ENCODE measurements at regions not wholly inside any gene's neighbourhood (a gene's known extent, or its start where the extent isn't known, plus 50 kb on each side); places are given as distances from the start of the nearest gene placed in this dataset.

DNA sequence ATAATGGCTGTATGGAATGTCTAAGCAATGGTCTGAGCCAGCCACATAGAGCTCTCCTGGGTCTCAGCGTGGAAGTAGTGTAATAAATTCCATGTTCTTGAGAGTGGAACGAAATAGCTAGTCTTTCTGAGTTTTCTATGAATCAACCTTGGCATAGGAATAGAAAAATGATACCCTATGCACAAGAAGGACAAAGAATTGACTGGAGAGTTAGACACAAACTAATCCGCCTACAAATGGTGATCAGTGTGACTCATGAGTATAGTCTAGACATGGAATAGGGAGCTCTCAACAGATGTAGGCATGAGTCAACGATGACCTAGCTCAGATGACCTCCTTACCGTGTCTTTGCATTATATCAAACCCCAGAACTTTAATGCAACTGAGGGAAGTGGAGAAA is 256.8 kb upstream of the GRIN3A start:
- Mint-ChIP-seq H3K36me3 (ENCODE audit: low read depth) (no peaks in the 10 kb centered on the region), H3K4me3 (ENCODE audit: unreplicated experiment) (no peak overlapping the region), H3K9me3 (ENCODE audit: low read depth) (no peaks in the 10 kb centered on the region), H3K4me1 (ENCODE audit: low read depth) (no peaks in the 10 kb centered on the region), H3K27me3 (ENCODE audit: low read depth) (no peaks in the 10 kb centered on the region), H3K27ac (ENCODE audit: unreplicated experiment) (no peak overlapping the region)
- TF ChIP-seq, protein P1, sequence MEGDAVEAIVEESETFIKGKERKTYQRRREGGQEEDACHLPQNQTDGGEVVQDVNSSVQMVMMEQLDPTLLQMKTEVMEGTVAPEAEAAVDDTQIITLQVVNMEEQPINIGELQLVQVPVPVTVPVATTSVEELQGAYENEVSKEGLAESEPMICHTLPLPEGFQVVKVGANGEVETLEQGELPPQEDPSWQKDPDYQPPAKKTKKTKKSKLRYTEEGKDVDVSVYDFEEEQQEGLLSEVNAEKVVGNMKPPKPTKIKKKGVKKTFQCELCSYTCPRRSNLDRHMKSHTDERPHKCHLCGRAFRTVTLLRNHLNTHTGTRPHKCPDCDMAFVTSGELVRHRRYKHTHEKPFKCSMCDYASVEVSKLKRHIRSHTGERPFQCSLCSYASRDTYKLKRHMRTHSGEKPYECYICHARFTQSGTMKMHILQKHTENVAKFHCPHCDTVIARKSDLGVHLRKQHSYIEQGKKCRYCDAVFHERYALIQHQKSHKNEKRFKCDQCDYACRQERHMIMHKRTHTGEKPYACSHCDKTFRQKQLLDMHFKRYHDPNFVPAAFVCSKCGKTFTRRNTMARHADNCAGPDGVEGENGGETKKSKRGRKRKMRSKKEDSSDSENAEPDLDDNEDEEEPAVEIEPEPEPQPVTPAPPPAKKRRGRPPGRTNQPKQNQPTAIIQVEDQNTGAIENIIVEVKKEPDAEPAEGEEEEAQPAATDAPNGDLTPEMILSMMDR (IDR thresholded peaks at IDR 0.05), result no peak
- DNase-seq (ENCODE audit: low spot score), result no peak

DNA sequence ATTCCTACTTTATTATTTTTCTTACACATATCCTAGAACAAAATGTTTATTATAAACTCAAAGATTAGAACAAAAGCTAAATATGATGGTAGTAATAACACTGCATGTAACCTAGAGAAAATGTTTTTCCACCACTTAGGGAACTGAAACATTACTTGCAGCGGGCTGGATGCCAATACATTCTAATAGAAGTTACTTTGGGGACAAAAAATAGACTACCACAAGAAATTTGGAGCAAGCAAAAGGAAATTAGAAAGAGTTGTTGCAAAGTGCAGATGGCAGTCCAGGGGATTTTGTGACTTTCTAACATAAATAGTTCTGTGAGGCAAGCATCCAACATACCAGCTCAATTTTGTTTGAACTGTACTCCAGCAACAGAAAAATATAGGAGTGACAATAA is 255.3 kb upstream of the GRIN3A start:
- no peak for DNase-seq (ENCODE audit: low spot score)
- Mint-ChIP-seq H3K36me3 (ENCODE audit: low read depth) (no peaks in the 10 kb centered on the region), H3K27ac (ENCODE audit: unreplicated experiment) (no peak overlapping the region), H3K27me3 (ENCODE audit: low read depth) (no peaks in the 10 kb centered on the region), H3K4me3 (ENCODE audit: unreplicated experiment) (no peak overlapping the region), H3K9me3 (ENCODE audit: low read depth) (no peaks in the 10 kb centered on the region), H3K4me1 (ENCODE audit: low read depth) (no peaks in the 10 kb centered on the region)
- TF ChIP-seq, protein P1 (IDR thresholded peaks at IDR 0.05), result no peak

DNA sequence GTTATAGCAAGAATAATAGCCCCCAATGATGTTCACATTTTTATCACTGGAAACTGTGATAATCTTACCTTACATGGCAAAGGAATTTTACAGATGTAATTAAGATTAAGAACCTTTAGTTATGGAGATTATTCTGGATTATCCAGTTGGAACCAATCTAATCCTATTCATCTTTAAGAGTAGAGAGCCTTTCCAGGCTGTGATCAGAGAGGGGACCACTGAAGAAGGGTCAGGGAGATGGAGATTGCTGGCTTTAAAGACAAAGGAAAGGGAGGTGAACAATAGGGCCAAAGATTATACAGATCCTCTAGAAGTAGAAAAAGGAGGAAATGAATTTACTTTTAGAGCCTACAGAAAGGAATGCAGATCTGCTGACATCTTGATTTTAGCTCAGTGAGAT is 253.5 kb upstream of the GRIN3A start:
- no peaks in the 10 kb centered on the region for H3K9me3 Mint-ChIP-seq (ENCODE audit: low read depth)
- H3K36me3 Mint-ChIP-seq (ENCODE audit: low read depth), result no peaks in the 10 kb centered on the region
- H3K27ac Mint-ChIP-seq (ENCODE audit: unreplicated experiment), result no peak overlapping the region
- H3K27me3 Mint-ChIP-seq (ENCODE audit: low read depth), result no peaks in the 10 kb centered on the region
- no peak overlapping the region for H3K4me3 Mint-ChIP-seq (ENCODE audit: unreplicated experiment)
- TF ChIP-seq, protein P1 (IDR thresholded peaks at IDR 0.05), result no peak
- no peak for DNase-seq (ENCODE audit: low spot score)
- H3K4me1 Mint-ChIP-seq (ENCODE audit: low read depth), result no peaks in the 10 kb centered on the region

DNA sequence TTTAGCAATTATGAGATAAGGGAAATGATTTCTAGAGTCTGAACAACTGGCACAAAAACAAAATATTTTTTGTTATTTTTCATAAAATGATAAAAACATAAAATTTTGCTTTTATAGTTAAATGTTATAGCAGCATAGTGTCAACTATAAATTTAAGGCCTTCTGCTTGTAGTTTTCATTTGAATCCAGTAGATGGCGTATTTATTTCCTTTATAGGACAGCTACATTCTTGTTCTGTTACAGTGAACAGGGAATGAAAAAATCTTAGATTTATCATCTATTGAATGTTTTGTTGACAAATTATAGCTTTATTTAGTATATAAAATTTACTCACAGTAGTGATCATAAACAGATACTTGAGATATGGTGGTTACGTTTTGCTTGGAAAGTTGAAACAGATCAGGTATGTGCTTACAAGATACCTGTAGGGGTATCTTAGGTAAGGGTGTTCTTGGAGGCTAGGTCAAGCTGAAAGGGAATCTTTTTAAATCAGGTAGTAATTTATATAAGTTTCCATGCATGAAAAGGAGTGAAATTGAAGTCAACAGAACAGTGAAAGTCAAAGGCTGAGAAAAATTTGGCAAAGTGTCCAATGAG is 239.3 kb upstream of the GRIN3A start:
- Mint-ChIP-seq H3K4me1 (ENCODE audit: low read depth) (no peaks in the 10 kb centered on the region), H3K36me3 (ENCODE audit: low read depth) (no peaks in the 10 kb centered on the region), H3K27me3 (ENCODE audit: low read depth) (peaks cover 16% of the 10 kb centered on the region), H3K27ac (ENCODE audit: unreplicated experiment) (no peak overlapping the region), H3K9me3 (ENCODE audit: low read depth) (no peaks in the 10 kb centered on the region), H3K4me3 (ENCODE audit: unreplicated experiment) (no peak overlapping the region)
- no peak for DNase-seq (ENCODE audit: low spot score)
- TF ChIP-seq, protein P1 (IDR thresholded peaks at IDR 0.05), result peak; percentile 90

DNA sequence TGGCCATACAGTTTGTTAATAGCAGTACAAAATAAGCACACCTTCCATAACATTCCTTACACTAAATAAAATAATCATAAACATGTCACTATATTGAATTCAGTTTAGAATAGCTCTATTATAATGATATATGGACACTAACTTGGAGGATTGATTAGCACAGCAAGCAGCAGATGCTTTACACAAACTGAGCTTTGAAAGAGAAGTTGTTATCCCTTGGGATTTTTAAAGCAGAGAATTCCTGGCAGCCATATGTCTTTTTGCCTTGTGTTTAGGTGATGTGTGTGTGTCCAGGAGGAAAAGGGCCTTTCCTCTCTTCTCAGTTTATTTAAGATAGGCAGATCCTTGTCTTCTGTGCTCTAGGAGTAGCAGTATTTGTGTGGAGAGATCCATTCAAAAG is 232.2 kb upstream of the GRIN3A start:
- no peaks in the 10 kb centered on the region for H3K36me3 Mint-ChIP-seq (ENCODE audit: low read depth)
- no peaks in the 10 kb centered on the region for H3K4me1 Mint-ChIP-seq (ENCODE audit: low read depth)
- no peaks in the 10 kb centered on the region for H3K9me3 Mint-ChIP-seq (ENCODE audit: low read depth)
- H3K27me3 Mint-ChIP-seq (ENCODE audit: low read depth), result peaks cover 13% of the 10 kb centered on the region
- H3K27ac Mint-ChIP-seq (ENCODE audit: unreplicated experiment), result no peak overlapping the region
- no peak overlapping the region for H3K4me3 Mint-ChIP-seq (ENCODE audit: unreplicated experiment)
- TF ChIP-seq, protein P1 (IDR thresholded peaks at IDR 0.05), result no peak
- DNase-seq (ENCODE audit: low spot score), result no peak

Measured in chondrocyte (in vitro differentiated cells).